Adipocyte (in vitro differentiated cells): ENCODE measurements at regions not wholly inside any gene's neighbourhood (a gene's known extent, or its start where the extent isn't known, plus 50 kb on each side); places are given as distances from the start of the nearest gene placed in this dataset.
"Not testable (repeated sequence)": the region's sequence is repeated elsewhere in the genome, so short reads cannot be mapped to it uniquely, and the experiment has no call there.

Source experiments
- DNase-seq: peaks from one replicate; pipeline ENCODE4 v3.0.0-alpha.2; 2015; ENCODE audit warnings: low read depth
- H3K27me3 ChIP-seq: replicated peaks from 2 replicates; pipeline ENCODE4 v1.7.0; 2013; ENCODE audit warnings: mild to moderate bottlenecking, low read length, moderate library complexity; ENCODE audit not compliant: control insufficient read depth, insufficient read depth
- H3K36me3 ChIP-seq: 2 replicates; pipeline ENCODE4 v1.7.0; 2013; ENCODE audit warnings: low read length, mild to moderate bottlenecking, moderate library complexity; ENCODE audit not compliant: control insufficient read depth, insufficient read depth, severe bottlenecking
- H3K4me1 ChIP-seq: 2 replicates; pipeline ENCODE4 v1.7.0; 2013; ENCODE audit warnings: mild to moderate bottlenecking, low read length, moderate library complexity; ENCODE audit not compliant: control insufficient read depth, insufficient read depth
- H3K4me3 ChIP-seq: 2 replicates; pipeline ENCODE4 v1.7.0; 2013; ENCODE audit warnings: mild to moderate bottlenecking, low read length, moderate library complexity
- H3K9ac ChIP-seq: 2 replicates; pipeline ENCODE4 v1.7.0; 2013; ENCODE audit warnings: mild to moderate bottlenecking, low read length, moderate library complexity
- H3K9me3 ChIP-seq: 2 replicates; pipeline ENCODE4 v1.7.0; 2013; ENCODE audit warnings: mild to moderate bottlenecking, low read length, moderate library complexity; ENCODE audit not compliant: control insufficient read depth

DNA sequence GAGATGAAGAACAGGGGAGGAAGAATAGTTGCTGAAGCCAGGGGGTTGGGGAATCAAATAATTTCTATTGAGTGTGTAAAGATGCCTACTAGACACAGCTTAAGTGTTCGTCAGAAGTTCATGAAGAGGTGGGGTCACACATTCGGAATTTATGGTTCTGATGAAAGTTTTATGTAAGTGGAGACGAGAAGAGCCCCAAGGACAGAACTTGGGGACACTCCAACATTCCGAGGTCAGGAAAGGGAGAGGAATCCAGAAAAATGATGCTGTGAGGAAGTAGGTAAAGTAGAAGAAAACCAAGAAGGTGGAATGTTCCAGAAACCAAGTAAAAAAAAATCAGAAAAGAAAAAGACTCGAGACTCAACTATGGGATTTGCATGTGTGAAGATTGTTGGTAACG lies 272.5 kb downstream of the SIPA1L2 start:
- no peak for DNase-seq
- no peak overlapping the region for H3K4me3 ChIP-seq

DNA sequence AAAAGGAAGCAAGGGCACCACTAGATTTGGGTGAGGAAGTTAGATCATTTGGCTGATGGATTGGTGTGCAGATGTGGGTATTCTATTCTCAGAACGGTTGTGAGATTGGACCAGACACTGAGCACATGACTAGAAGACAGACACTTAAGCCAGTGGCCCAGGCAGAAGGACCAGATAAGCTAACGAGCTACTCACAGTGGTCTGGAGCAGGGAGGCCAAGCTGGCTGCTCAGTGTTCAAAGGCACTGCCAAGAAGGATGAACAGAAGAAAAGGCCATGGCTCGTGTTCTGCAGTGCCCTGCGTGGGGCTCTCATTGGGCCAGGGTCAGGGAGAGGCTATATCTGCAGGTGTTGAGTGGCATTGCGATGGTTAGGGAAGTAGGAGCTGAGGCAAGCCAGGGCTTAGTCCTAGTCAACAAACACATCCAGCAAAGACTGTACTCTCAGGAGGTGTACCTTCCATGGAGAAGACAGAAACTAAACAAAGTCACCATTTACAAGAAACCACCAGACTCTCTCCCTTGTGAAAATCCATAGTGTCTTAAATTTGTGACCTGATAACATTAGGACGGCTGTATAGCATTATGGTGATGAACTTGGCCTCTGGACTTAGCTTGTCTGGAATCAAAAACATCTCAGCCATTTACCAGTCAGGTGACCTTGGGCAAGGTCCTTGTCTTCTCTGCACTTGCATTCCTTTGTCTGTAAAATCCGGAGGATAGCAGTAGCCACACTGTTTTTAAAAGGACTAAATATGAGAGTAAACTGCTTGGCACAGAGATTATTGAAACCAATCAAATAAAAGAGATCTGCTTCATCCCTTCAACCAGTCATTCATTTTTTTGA lies 274.5 kb downstream of the SIPA1L2 start:
- no peaks in the 10 kb centered on the region for H3K4me1 ChIP-seq
- H3K4me3 ChIP-seq: no peak overlapping the region
- no peak overlapping the region for H3K9ac ChIP-seq
- H3K27me3 ChIP-seq: peaks cover 32% of the 10 kb centered on the region
- DNase-seq: no peak
- H3K36me3 ChIP-seq: no peaks in the 10 kb centered on the region
- H3K9me3 ChIP-seq: no peaks in the 10 kb centered on the region

More for the DNA sequence above, 272.5 kb downstream of the SIPA1L2 start:
- Histone ChIP-seq H3K27me3 (peaks cover 35% of the 10 kb centered on the region), H3K9ac (no peak overlapping the region), H3K36me3 (no peaks in the 10 kb centered on the region), H3K4me1 (no peaks in the 10 kb centered on the region), H3K9me3 (no peaks in the 10 kb centered on the region)

DNA sequence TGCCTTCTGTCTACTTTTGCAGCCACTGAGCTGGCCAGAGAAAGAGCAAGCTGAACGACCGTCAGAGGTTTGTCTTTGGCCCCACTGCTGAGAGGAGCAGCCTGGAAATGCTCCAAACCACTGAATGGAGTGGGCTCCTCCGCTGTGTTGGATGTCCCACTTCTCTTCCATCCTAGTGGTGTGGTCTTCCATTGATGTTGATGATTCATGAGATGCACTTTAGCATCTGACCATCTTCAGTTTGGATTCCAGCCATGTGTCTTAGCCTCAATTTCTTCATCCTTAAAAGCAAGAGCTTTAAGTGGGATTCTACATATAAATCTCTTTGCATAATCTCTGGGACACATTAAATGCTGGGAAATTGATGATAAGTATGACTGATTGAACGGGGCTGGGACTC lies 276.9 kb downstream of the SIPA1L2 start:
- Histone ChIP-seq H3K36me3 (no peaks in the 10 kb centered on the region), H3K9ac (no peak overlapping the region), H3K4me1 (no peaks in the 10 kb centered on the region), H3K27me3 (peaks cover 20% of the 10 kb centered on the region), H3K9me3 (no peaks in the 10 kb centered on the region), H3K4me3 (no peak overlapping the region)
- DNase-seq: no peak

DNA sequence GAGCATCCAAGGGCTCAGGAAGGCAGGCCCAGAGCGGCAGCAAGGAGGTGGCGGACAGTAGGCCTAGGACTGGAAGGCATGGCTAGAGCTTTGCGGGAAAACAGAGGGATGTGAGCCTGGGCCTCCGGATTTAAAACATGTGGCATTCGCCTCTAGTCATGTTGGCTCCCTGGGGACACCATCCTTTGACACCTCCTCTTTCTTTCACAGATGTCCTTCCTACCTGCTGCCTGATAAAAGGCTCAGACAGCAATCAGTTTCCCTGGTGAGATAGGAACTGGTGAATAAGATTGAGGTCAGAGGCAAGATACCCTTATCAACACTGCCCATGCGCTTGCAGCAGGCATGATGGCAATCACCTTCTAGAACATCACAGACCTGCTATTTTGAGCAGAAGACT lies 277.6 kb downstream of the SIPA1L2 start:
- Histone ChIP-seq H3K27me3 (peaks cover 19% of the 10 kb centered on the region), H3K36me3 (no peaks in the 10 kb centered on the region), H3K4me3 (no peak overlapping the region), H3K4me1 (no peaks in the 10 kb centered on the region), H3K9me3 (no peaks in the 10 kb centered on the region), H3K9ac (no peak overlapping the region)
- DNase-seq: no peak

DNA sequence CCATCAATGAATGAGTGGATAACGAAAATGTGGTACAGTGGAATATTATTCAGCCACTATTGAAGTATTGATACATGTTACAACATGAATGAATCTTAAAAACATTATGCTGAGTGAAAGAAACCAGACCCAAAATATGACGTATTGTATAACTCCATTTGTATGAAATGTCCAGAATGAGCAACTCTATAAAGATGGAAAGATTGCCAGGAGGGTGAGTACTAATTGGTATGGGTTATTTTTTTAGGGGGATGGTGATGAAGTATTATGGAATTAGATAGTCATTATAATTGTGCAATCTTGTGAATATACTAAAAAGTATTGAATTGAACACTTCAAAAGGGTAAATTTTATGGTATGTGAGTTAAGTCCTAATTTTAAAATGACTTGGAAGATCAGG lies 278.6 kb downstream of the SIPA1L2 start:
- Histone ChIP-seq H3K27me3 (peaks cover 17% of the 10 kb centered on the region), H3K9me3 (no peaks in the 10 kb centered on the region), H3K36me3 (no peaks in the 10 kb centered on the region), H3K4me1 (no peaks in the 10 kb centered on the region), H3K9ac (no peak overlapping the region), H3K4me3 (no peak overlapping the region)
- peak; percentile 57 for DNase-seq

GRCh38 chr1:232346844-232347243 lies 283.1 kb downstream of the SIPA1L2 start:
- H3K36me3 ChIP-seq: no peaks in the 10 kb centered on the region
- peaks cover 4% of the 10 kb centered on the region for H3K9me3 ChIP-seq
- H3K4me1 ChIP-seq: no peaks in the 10 kb centered on the region
- DNase-seq: no peak
- peaks cover 3% of the 10 kb centered on the region for H3K27me3 ChIP-seq
- H3K9ac ChIP-seq: no peak overlapping the region
- H3K4me3 ChIP-seq: no peak overlapping the region

GRCh38 chr1:232344791-232345399 lies 285.0 kb downstream of the SIPA1L2 start:
- no peak overlapping the region for H3K4me3 ChIP-seq
- peaks cover 3% of the 10 kb centered on the region for H3K27me3 ChIP-seq
- H3K9ac ChIP-seq: no peak overlapping the region
- H3K36me3 ChIP-seq: no peaks in the 10 kb centered on the region
- no peaks in the 10 kb centered on the region for H3K4me1 ChIP-seq
- H3K9me3 ChIP-seq: peaks cover 4% of the 10 kb centered on the region
- peak; percentile 18 for DNase-seq

DNA sequence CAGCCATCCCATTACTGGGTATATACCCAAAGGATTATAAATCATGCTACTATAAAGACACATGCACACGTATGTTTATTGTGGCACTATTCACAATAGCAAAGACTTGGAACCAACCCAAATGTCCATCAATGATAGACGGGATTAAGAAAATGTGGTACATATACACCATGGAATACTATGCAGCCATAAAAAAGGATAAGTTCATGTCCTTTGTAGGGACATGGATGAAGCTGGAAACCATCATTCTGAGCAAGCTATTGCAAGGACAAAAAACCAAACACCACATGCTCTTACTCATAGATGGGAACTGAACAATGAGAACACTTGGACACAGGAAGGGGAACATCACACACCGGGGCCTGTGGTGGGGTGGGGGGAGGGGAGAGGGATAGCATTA lies 285.7 kb downstream of the SIPA1L2 start:
- H3K4me3 ChIP-seq, H3K9ac ChIP-seq, H3K27me3 ChIP-seq, H3K9me3 ChIP-seq, H3K36me3 ChIP-seq, H3K4me1 ChIP-seq, DNase-seq: not testable (repeated sequence)

DNA sequence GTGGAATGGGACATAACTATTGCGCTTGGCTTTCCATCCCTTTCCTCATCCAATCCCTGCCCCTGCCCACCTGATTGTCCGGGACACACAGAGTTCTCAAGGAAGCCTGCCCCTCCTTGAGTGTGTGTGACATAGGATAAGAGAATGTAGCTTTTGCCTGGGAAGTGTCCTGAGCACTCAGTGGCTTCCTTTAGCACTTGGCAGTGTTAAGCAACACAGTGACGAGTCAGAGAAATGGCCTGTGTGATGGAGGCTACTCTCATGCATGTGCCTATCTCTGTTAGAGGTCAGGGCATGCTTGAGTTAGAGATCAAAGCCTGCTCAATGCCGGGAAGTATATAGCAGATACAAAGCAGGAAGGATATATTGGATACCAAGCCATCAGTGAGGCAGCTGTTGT lies 289.5 kb downstream of the SIPA1L2 start:
- H3K27me3 ChIP-seq: peaks cover 7% of the 10 kb centered on the region
- peaks cover 4% of the 10 kb centered on the region for H3K9me3 ChIP-seq
- H3K36me3 ChIP-seq: no peaks in the 10 kb centered on the region
- H3K4me3 ChIP-seq: no peak overlapping the region
- no peak overlapping the region for H3K9ac ChIP-seq
- DNase-seq: no peak
- no peaks in the 10 kb centered on the region for H3K4me1 ChIP-seq

- H3K4me3 ChIP-seq: no peak overlapping the region
- DNase-seq: no peak
- H3K9me3 ChIP-seq: no peaks in the 10 kb centered on the region
- H3K9ac ChIP-seq: no peak overlapping the region
- peaks cover 7% of the 10 kb centered on the region for H3K27me3 ChIP-seq
- no peaks in the 10 kb centered on the region for H3K4me1 ChIP-seq
- H3K36me3 ChIP-seq: no peaks in the 10 kb centered on the region
These were observed 290.9 kb downstream of the SIPA1L2 start for GRCh38 chr1:232339073-232339472.

DNA sequence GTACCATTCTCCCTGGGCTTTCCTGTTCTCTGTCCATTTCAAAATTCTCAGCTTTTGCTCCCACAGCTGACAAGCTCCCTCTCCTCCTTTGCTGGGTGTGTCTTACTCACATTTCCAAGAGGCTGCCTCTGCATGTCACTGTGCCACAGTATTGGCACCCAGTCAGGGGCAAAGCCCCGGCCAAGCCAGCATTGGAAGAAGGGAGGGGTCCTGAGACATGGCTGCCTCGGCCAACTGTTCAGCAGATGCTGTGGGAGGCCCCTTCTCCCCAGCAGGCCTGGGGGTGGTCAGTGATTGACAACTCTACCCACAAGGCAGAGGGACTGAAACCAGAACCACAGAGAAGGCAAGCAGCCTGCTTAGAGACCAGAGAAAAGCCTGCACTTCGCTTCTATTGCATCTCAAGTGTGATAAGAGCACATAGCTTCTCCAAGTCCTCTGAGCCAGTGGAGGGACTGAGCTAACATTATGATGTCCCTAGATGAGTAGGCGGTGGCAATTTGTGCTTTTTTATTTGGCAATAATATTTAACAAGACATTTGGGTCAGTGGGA lies 294.1 kb downstream of the SIPA1L2 start:
- Histone ChIP-seq H3K4me1 (no peaks in the 10 kb centered on the region), H3K4me3 (no peak overlapping the region), H3K9ac (no peak overlapping the region), H3K36me3 (no peaks in the 10 kb centered on the region), H3K27me3 (peaks cover 7% of the 10 kb centered on the region), H3K9me3 (no peaks in the 10 kb centered on the region)
- DNase-seq: no peak
